GM12875 (cell line): ENCODE measurements at regions not wholly inside any gene's neighbourhood (a gene's known extent, or its start where the extent isn't known, plus 50 kb on each side); places are given as distances from the start of the nearest gene placed in this dataset.

ENCODE experiments used
- H3K4me3 ChIP-seq: one replicate; pipeline ENCODE4 v1.5.1; 2011; ENCODE audit warnings: low read depth, low read length, control low read depth
- CTCF ChIP-seq: IDR thresholded peaks from 2 replicates; pipeline ENCODE4 v1.5.1; 2011; ENCODE audit warnings: low read depth, mild to moderate bottlenecking, control low read depth, inconsistent platforms, low read length, moderate library complexity, borderline replicate concordance; ENCODE audit not compliant: insufficient read depth

- H3K4me3 ChIP-seq = no peak overlapping the region
- TF ChIP-seq CTCF = no peak
Measured at GRCh38 chr10:29007748-29008610, 280.9 kb upstream of the LYZL1 start.

- TF ChIP-seq CTCF = no peak
- H3K4me3 ChIP-seq = no peak overlapping the region
Measured at GRCh38 chr10:29009464-29009863, 279.4 kb upstream of the LYZL1 start.

- no peak for TF ChIP-seq CTCF
- H3K4me3 ChIP-seq = no peak overlapping the region
Measured at GRCh38 chr10:29011516-29011915, 277.4 kb upstream of the LYZL1 start.

GRCh38 chr10:29012926-29013554, 275.8 kb upstream of the LYZL1 start:
- H3K4me3 ChIP-seq = no peak overlapping the region
- TF ChIP-seq CTCF = no peak

GRCh38 chr10:29021591-29021990, 267.3 kb upstream of the LYZL1 start:
- TF ChIP-seq CTCF = no peak

GRCh38 chr10:29022513-29022912, 266.4 kb upstream of the LYZL1 start:
- TF ChIP-seq CTCF = no peak

More at GRCh38 chr10:29021591-29021990, 267.3 kb upstream of the LYZL1 start:
- H3K4me3 ChIP-seq = no peak overlapping the region

GRCh38 chr10:29023678-29024077, 265.2 kb upstream of the LYZL1 start:
- no peak for TF ChIP-seq CTCF
- H3K4me3 ChIP-seq = no peak overlapping the region

More at GRCh38 chr10:29022513-29022912, 266.4 kb upstream of the LYZL1 start:
- no peak overlapping the region for H3K4me3 ChIP-seq
